SU-DHL-6 (cell line): ENCODE measurements at regions not wholly inside any gene's neighbourhood (a gene's known extent, or its start where the extent isn't known, plus 50 kb on each side); places are given as distances from the start of the nearest gene placed in this dataset.

Source experiments
- H2AFZ ChIP-seq: fragments of 200-600 bp; sonication (generic); 2 replicates; pipeline ENCODE4 v1.6.1; 2014; ENCODE audit warnings: low read depth, mild to moderate bottlenecking, moderate library complexity, mixed read lengths, antibody characterized with exemption, low read length; ENCODE audit not compliant: severe bottlenecking
- H3F3A ChIP-seq: fragments of 200-600 bp; shearing (Covaris generic); 2 replicates; pipeline ENCODE4 v1.6.0; 2016; ENCODE audit warnings: antibody characterized with exemption, mild to moderate bottlenecking; ENCODE audit not compliant: insufficient read depth
- H3K27ac ChIP-seq: fragments of 200-600 bp; sonication (generic); 2 replicates; pipeline ENCODE4 v1.5.1; 2016; ENCODE audit warnings: low read depth, mild to moderate bottlenecking, low read length, moderate library complexity, mixed read lengths
- H3K27me3 ChIP-seq: fragments of 200-600 bp; sonication (generic), shearing (Covaris generic); 2 replicates; pipeline ENCODE4 v1.6.0; 2014; ENCODE audit warnings: mild to moderate bottlenecking, low read length
- H3K36me3 ChIP-seq: fragments of 200-600 bp; sonication (generic); 2 replicates; pipeline ENCODE4 v1.6.1; 2014; ENCODE audit warnings: mild to moderate bottlenecking, low read length, mixed read lengths
- H3K4me2 ChIP-seq: fragments of 300-600, 200-600 bp; shearing (Covaris generic), sonication (generic); 2 replicates; pipeline ENCODE4 v1.6.0; 2014; ENCODE audit warnings: low read length, low read depth, mild to moderate bottlenecking; ENCODE audit not compliant: poor library complexity, severe bottlenecking
- H3K4me3 ChIP-seq: fragments of 200-600 bp; sonication (generic); 2 replicates; pipeline ENCODE4 v1.5.1; 2014; ENCODE audit warnings: antibody characterized with exemption, low read length, mild to moderate bottlenecking, mixed read lengths; ENCODE audit not compliant: insufficient read depth, poor library complexity, severe bottlenecking
- H3K79me2 ChIP-seq: fragments of 200-600 bp; sonication (generic); 2 replicates; pipeline ENCODE4 v1.6.1; 2014; ENCODE audit warnings: mild to moderate bottlenecking, low read length, moderate library complexity; ENCODE audit not compliant: insufficient read depth
- H3K9ac ChIP-seq: fragments of 200-600 bp; sonication (generic); 2 replicates; pipeline ENCODE4 v1.7.0; 2014; ENCODE audit warnings: mild to moderate bottlenecking, low read length
- H3K9me2 ChIP-seq: fragments of 200-600 bp; sonication (generic); replicated peaks from 2 replicates; pipeline ENCODE4 v1.6.1; 2014; ENCODE audit warnings: low read length; ENCODE audit not compliant: insufficient read depth
- H3K9me3 ChIP-seq: fragments of 200-600 bp; sonication (generic); 2 replicates; pipeline ENCODE4 v1.6.1; 2014; ENCODE audit warnings: low read length, mixed read lengths; ENCODE audit not compliant: insufficient read depth
- H4K20me1 ChIP-seq: fragments of 200-600 bp; sonication (generic); 2 replicates; pipeline ENCODE4 v1.6.1; 2014; ENCODE audit warnings: low read depth, mild to moderate bottlenecking, antibody characterized with exemption, low read length, moderate library complexity, mixed read lengths
- EZH2phosphoT487 ChIP-seq: fragments of 200-600 bp; sonication (generic), shearing (Covaris generic); conservative IDR thresholded peaks from 2 replicates; pipeline ENCODE4 v1.6.1; 2018; ENCODE audit warnings: mild to moderate bottlenecking, antibody characterized with exemption, low read length, moderate library complexity, mixed read lengths
- TF ChIP-seq, protein P1 (sequence below): fragments of 200-600 bp; sonication (generic); IDR thresholded peaks from one replicate; pipeline ENCODE4 v1.5.1; 2017; ENCODE audit warnings: antibody characterized with exemption, mild to moderate bottlenecking, low read length, moderate library complexity; ENCODE audit not compliant: insufficient read depth, poor library complexity, severe bottlenecking

- Histone ChIP-seq H3K9me2 (no peaks in the 10 kb centered on the region), H3K9ac (no peak overlapping the region), H4K20me1 (no peaks in the 10 kb centered on the region), H3K9me3 (no peaks in the 10 kb centered on the region), H3K27me3 (no peaks in the 10 kb centered on the region), H3K27ac (no peak overlapping the region), H3K36me3 (no peaks in the 10 kb centered on the region), H2AFZ (no peak overlapping the region), H3K4me3 (no peak overlapping the region), H3F3A (no peaks in the 10 kb centered on the region), H3K79me2 (no peaks in the 10 kb centered on the region), H3K4me2 (no peak overlapping the region)
- TF ChIP-seq, protein P1, sequence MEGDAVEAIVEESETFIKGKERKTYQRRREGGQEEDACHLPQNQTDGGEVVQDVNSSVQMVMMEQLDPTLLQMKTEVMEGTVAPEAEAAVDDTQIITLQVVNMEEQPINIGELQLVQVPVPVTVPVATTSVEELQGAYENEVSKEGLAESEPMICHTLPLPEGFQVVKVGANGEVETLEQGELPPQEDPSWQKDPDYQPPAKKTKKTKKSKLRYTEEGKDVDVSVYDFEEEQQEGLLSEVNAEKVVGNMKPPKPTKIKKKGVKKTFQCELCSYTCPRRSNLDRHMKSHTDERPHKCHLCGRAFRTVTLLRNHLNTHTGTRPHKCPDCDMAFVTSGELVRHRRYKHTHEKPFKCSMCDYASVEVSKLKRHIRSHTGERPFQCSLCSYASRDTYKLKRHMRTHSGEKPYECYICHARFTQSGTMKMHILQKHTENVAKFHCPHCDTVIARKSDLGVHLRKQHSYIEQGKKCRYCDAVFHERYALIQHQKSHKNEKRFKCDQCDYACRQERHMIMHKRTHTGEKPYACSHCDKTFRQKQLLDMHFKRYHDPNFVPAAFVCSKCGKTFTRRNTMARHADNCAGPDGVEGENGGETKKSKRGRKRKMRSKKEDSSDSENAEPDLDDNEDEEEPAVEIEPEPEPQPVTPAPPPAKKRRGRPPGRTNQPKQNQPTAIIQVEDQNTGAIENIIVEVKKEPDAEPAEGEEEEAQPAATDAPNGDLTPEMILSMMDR = no peak
- TF ChIP-seq EZH2phosphoT487 = no peak
Measured at GRCh38 chr5:118692811-118693342, 295.5 kb downstream of the DTWD2 start.

- H3K4me3 ChIP-seq = no peak overlapping the region
- no peak overlapping the region for H3K4me2 ChIP-seq
- H4K20me1 ChIP-seq = no peaks in the 10 kb centered on the region
- no peak for TF ChIP-seq EZH2phosphoT487
- TF ChIP-seq, protein P1 = no peak
- H3K79me2 ChIP-seq = no peaks in the 10 kb centered on the region
- H3F3A ChIP-seq = no peaks in the 10 kb centered on the region
- H3K36me3 ChIP-seq = no peaks in the 10 kb centered on the region
- H3K27ac ChIP-seq = no peak overlapping the region
- no peaks in the 10 kb centered on the region for H3K9me2 ChIP-seq
- H3K27me3 ChIP-seq = no peaks in the 10 kb centered on the region
- H3K9me3 ChIP-seq = no peaks in the 10 kb centered on the region
- no peak overlapping the region for H3K9ac ChIP-seq
- no peak overlapping the region for H2AFZ ChIP-seq
Measured at GRCh38 chr5:118687661-118688621, 300.4 kb downstream of the DTWD2 start.

DNA sequence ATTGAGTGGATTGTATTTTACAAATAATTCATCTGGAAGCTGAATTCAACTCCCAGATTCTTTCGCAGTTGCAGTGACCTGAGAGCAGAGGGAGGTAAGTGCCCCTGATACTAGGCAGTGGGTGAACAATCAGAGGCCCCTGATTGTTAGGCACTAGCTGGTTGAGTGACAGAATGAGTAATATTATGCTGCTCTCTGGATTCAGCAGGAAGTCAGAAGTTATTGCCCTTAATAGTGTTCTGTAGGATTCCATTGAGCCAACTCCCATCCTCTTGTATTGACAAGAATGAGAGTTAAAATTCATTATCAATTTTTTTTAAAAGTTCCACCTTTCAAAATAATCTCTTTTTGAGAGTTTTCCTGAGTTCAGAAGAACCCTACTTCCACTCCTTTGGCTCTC is 301.2 kb downstream of the DTWD2 start:
- Histone ChIP-seq H3F3A (no peaks in the 10 kb centered on the region), H3K9me3 (no peaks in the 10 kb centered on the region), H2AFZ (no peak overlapping the region), H3K27ac (no peak overlapping the region), H3K79me2 (no peaks in the 10 kb centered on the region), H3K4me2 (no peak overlapping the region), H3K9ac (no peak overlapping the region), H3K4me3 (no peak overlapping the region), H3K27me3 (no peaks in the 10 kb centered on the region), H3K36me3 (no peaks in the 10 kb centered on the region), H4K20me1 (no peaks in the 10 kb centered on the region), H3K9me2 (no peaks in the 10 kb centered on the region)
- TF ChIP-seq, protein P1 = no peak
